Trophoblast cell (in vitro differentiated cells and primary cell): ENCODE measurements at regions not wholly inside any gene's neighbourhood (a gene's known extent, or its start where the extent isn't known, plus 50 kb on each side); places are given as distances from the start of the nearest gene placed in this dataset.

Experiments used
- DNase-seq, 2 donors: peaks; one replicate each; pipeline ENCODE4 v3.0.0-alpha.2; 2016
- H2AFZ ChIP-seq: 2 replicates; pipeline ENCODE4 v1.6.1; 2013; ENCODE audit warnings: low read length, moderate library complexity, mild to moderate bottlenecking; ENCODE audit not compliant: insufficient read depth, poor library complexity
- H2AK5ac ChIP-seq: 2 replicates; pipeline ENCODE4 v1.6.1; 2013; ENCODE audit warnings: mild to moderate bottlenecking, low read length
- H2BK120ac ChIP-seq: 2 replicates; pipeline ENCODE4 v1.6.1; 2013; ENCODE audit warnings: low read length, mild to moderate bottlenecking, moderate library complexity; ENCODE audit not compliant: insufficient read depth, poor library complexity
- H2BK12ac ChIP-seq: 2 replicates; pipeline ENCODE4 v1.6.1; 2013; ENCODE audit warnings: mild to moderate bottlenecking, low read length, moderate library complexity
- H2BK5ac ChIP-seq: 2 replicates; pipeline ENCODE4 v1.6.1; 2013; ENCODE audit warnings: low read length, low read depth, moderate library complexity, mild to moderate bottlenecking; ENCODE audit not compliant: poor library complexity
- H3K14ac ChIP-seq: 2 replicates; pipeline ENCODE4 v1.6.1; 2013; ENCODE audit warnings: mild to moderate bottlenecking, low read length
- H3K18ac ChIP-seq: 2 replicates; pipeline ENCODE4 v1.6.1; 2013; ENCODE audit warnings: mild to moderate bottlenecking, low read length
- H3K23ac ChIP-seq: 2 replicates; pipeline ENCODE4 v1.6.1; 2013; ENCODE audit warnings: low read length
- H3K27ac ChIP-seq: 2 replicates; pipeline ENCODE4 v1.5.1; 2013; ENCODE audit warnings: low read depth, mild to moderate bottlenecking, inconsistent platforms, low read length, moderate library complexity
- H3K27me3 ChIP-seq: 2 replicates; pipeline ENCODE4 v1.6.1; 2013; ENCODE audit warnings: inconsistent platforms, mild to moderate bottlenecking, low read length, moderate library complexity; ENCODE audit not compliant: insufficient read depth
- H3K36me3 ChIP-seq, 2 experiments: 1 replicate in 1 of 2; 2 replicates in 1 of 2; pipeline ENCODE4 v1.6.1; 2013; ENCODE audit warnings: low read length in 2 of 2, mild to moderate bottlenecking in 2 of 2, moderate library complexity in 1 of 2; ENCODE audit not compliant: insufficient read depth in 2 of 2, control insufficient read depth in 1 of 2
- H3K4ac ChIP-seq: 2 replicates; pipeline ENCODE4 v1.6.1; 2013; ENCODE audit warnings: low read depth, mild to moderate bottlenecking, low read length, moderate library complexity
- H3K4me1 ChIP-seq, 2 experiments: 1 replicate in 1 of 2; 2 replicates in 1 of 2; pipeline ENCODE4 v1.6.1; 2013; ENCODE audit warnings: low read length in 2 of 2, mild to moderate bottlenecking in 2 of 2, moderate library complexity in 1 of 2; ENCODE audit not compliant: insufficient read depth in 2 of 2, control insufficient read depth in 1 of 2
- H3K4me2 ChIP-seq: 2 replicates; pipeline ENCODE4 v1.6.1; 2013; ENCODE audit warnings: inconsistent platforms, mild to moderate bottlenecking, low read length, moderate library complexity
- H3K4me3 ChIP-seq: 2 replicates; pipeline ENCODE4 v1.5.1; 2013; ENCODE audit warnings: mild to moderate bottlenecking, low read depth, low read length, inconsistent platforms
- H3K79me1 ChIP-seq: one replicate; pipeline ENCODE4 v1.6.1; 2013; ENCODE audit warnings: low read length
- H3K79me2 ChIP-seq: 2 replicates; pipeline ENCODE4 v1.6.1; 2013; ENCODE audit warnings: low read length, mild to moderate bottlenecking; ENCODE audit not compliant: control insufficient read depth, insufficient read depth, poor library complexity
- H3K9ac ChIP-seq: 2 replicates; pipeline ENCODE4 v1.6.1; 2013; ENCODE audit warnings: mild to moderate bottlenecking, low read length
- H3K9me3 ChIP-seq: 2 replicates; pipeline ENCODE4 v1.6.1; 2013; ENCODE audit warnings: low read depth, mild to moderate bottlenecking, control low read depth, inconsistent platforms, low read length; ENCODE audit not compliant: insufficient read depth
- H4K12ac ChIP-seq: 2 replicates; pipeline ENCODE4 v1.6.1; 2013; ENCODE audit warnings: low read depth, mild to moderate bottlenecking, low read length, moderate library complexity
- H4K8ac ChIP-seq: 2 replicates; pipeline ENCODE4 v1.6.1; 2013; ENCODE audit warnings: low read depth, mild to moderate bottlenecking, low read length, moderate library complexity
- H4K91ac ChIP-seq: one replicate; pipeline ENCODE4 v1.6.1; 2013; ENCODE audit warnings: low read depth, mild to moderate bottlenecking, low read length, moderate library complexity
- WGBS: extraction: QIAGEN DNeasy Blood & Tissue Kit; methylation state at CpG from one replicate; pipeline ENCODE4 v1.1.7; 2013; ENCODE audit warnings: missing lambda C conversion rate; ENCODE audit not compliant: insufficient read length, insufficient coverage; ENCODE audit errors: extremely low coverage; 5-methylcytosine and 5-hydroxymethylcytosine counted together

GRCh38 chr7:30222515-30223215 lies 61.7 kb upstream of the ZNRF2 start:
- H3K9me3 ChIP-seq = no peaks in the 10 kb centered on the region
- H2BK5ac ChIP-seq = no peak overlapping the region
- no CpG with 5 or more reads among the region's 8 CpGs for WGBS

GRCh38 chr7:30223896-30224295 lies 60.5 kb upstream of the ZNRF2 start:
- no CpG with 5 or more reads among the region's 2 CpGs for WGBS

More at GRCh38 chr7:30222515-30223215, 61.7 kb upstream of the ZNRF2 start:
- Histone ChIP-seq H2BK12ac (no peak overlapping the region), H2BK120ac (no peak overlapping the region), H3K4me1 (peaks cover 8 to 9% of the 10 kb centered on the region in 2 experiments), H2AK5ac (no peak overlapping the region), H3K79me2 (no peaks in the 10 kb centered on the region), H3K4me2 (no peak overlapping the region), H3K36me3 (no peaks in the 10 kb centered on the region), H3K14ac (no peak overlapping the region), H3K4ac (no peak overlapping the region), H4K91ac (no peak overlapping the region), H3K23ac (no peak overlapping the region), H3K4me3 (no peak overlapping the region), H3K9ac (no peak overlapping the region), H4K8ac (no peak overlapping the region), H4K12ac (no peak overlapping the region), H3K79me1 (no peaks in the 10 kb centered on the region), H3K18ac (no peak overlapping the region), H3K27ac (no peak overlapping the region), H2AFZ (no peak overlapping the region), H3K27me3 (no peaks in the 10 kb centered on the region)
- no peak for DNase-seq

GRCh38 chr7:30224511-30225062 lies 59.8 kb upstream of the ZNRF2 start:
- Histone ChIP-seq H3K4me1 (peaks cover 8 to 9% of the 10 kb centered on the region in 2 experiments), H2BK120ac (no peak overlapping the region), H3K79me1 (no peaks in the 10 kb centered on the region), H3K9ac (no peak overlapping the region), H3K27me3 (no peaks in the 10 kb centered on the region), H3K4me3 (no peak overlapping the region), H2BK5ac (no peak overlapping the region), H3K18ac (no peak overlapping the region), H2BK12ac (no peak overlapping the region), H3K9me3 (no peaks in the 10 kb centered on the region), H3K4me2 (no peak overlapping the region), H3K36me3 (no peaks in the 10 kb centered on the region), H4K91ac (no peak overlapping the region), H3K4ac (no peak overlapping the region), H3K23ac (no peak overlapping the region), H2AK5ac (no peak overlapping the region), H4K8ac (no peak overlapping the region), H3K79me2 (no peaks in the 10 kb centered on the region), H3K14ac (no peak overlapping the region), H4K12ac (no peak overlapping the region), H3K27ac (no peak overlapping the region), H2AFZ (no peak overlapping the region)
- WGBS = no CpG with 5 or more reads among the region's 3 CpGs
- peak in 1 of 2 donors; percentile 32 for DNase-seq

More at GRCh38 chr7:30223896-30224295, 60.5 kb upstream of the ZNRF2 start:
- peaks cover 8 to 9% of the 10 kb centered on the region in 2 experiments for H3K4me1 ChIP-seq
- H4K8ac ChIP-seq = no peak overlapping the region
- no peak for DNase-seq
- no peak overlapping the region for H2AK5ac ChIP-seq
- no peak overlapping the region for H2AFZ ChIP-seq
- H3K79me1 ChIP-seq = no peaks in the 10 kb centered on the region
- H3K9me3 ChIP-seq = no peaks in the 10 kb centered on the region
- no peak overlapping the region for H2BK5ac ChIP-seq
- H3K27me3 ChIP-seq = no peaks in the 10 kb centered on the region
- no peak overlapping the region for H4K12ac ChIP-seq
- H3K4me3 ChIP-seq = no peak overlapping the region
- no peak overlapping the region for H3K14ac ChIP-seq
- H3K79me2 ChIP-seq = no peaks in the 10 kb centered on the region
- H3K4ac ChIP-seq = no peak overlapping the region
- no peak overlapping the region for H3K9ac ChIP-seq
- no peak overlapping the region for H2BK120ac ChIP-seq
- H2BK12ac ChIP-seq = no peak overlapping the region
- H3K36me3 ChIP-seq = no peaks in the 10 kb centered on the region
- no peak overlapping the region for H4K91ac ChIP-seq
- H3K4me2 ChIP-seq = no peak overlapping the region
- H3K27ac ChIP-seq = no peak overlapping the region
- no peak overlapping the region for H3K18ac ChIP-seq
- H3K23ac ChIP-seq = no peak overlapping the region

- Histone ChIP-seq H4K8ac (no peak overlapping the region), H2BK12ac (no peak overlapping the region), H3K4me3 (no peak overlapping the region), H3K18ac (peak overlapping the region; percentile 8), H3K9me3 (no peaks in the 10 kb centered on the region), H3K79me2 (no peaks in the 10 kb centered on the region), H2BK120ac (no peak overlapping the region), H3K23ac (no peak overlapping the region), H3K4me1 (peaks cover 8 to 9% of the 10 kb centered on the region in 2 experiments), H4K91ac (no peak overlapping the region), H3K79me1 (no peaks in the 10 kb centered on the region), H3K27ac (peak overlapping the region; percentile 64), H3K4me2 (peak overlapping the region; percentile 32), H4K12ac (no peak overlapping the region), H3K27me3 (no peaks in the 10 kb centered on the region), H3K9ac (no peak overlapping the region), H3K14ac (no peak overlapping the region), H3K4ac (no peak overlapping the region), H2AK5ac (no peak overlapping the region), H2BK5ac (no peak overlapping the region), H3K36me3 (no peaks in the 10 kb centered on the region), H2AFZ (no peak overlapping the region)
- WGBS = no CpG with 5 or more reads among the region's 7 CpGs
- peak; percentile 53 to 58 for DNase-seq
These were observed 58.4 kb upstream of the ZNRF2 start for GRCh38 chr7:30225863-30226613.
